GM12878 (cell line): ENCODE measurements at regions not wholly inside any gene's neighbourhood (a gene's known extent, or its start where the extent isn't known, plus 50 kb on each side); places are given as distances from the start of the nearest gene placed in this dataset.

Experiments used
- ATF7 ChIP-seq: fragments of 450-650 bp; IDR thresholded peaks from 2 replicates; pipeline ENCODE4 v1.6.1; 2016; ENCODE audit warnings: low read depth, mild to moderate bottlenecking
- BRCA1 ChIP-seq: IDR thresholded peaks from 2 replicates; pipeline ENCODE4 v1.6.1; 2011; ENCODE audit warnings: low read depth, low read length, improper control_type of control experiment
- CTCF ChIP-seq, 3 experiments: IDR thresholded peaks in 2 of 3; conservative IDR thresholded peaks in 1 of 3; 2 replicates each; pipeline ENCODE4 v1.5.1; 2011; ENCODE audit warnings: low read depth in 3 of 3, low read length in 3 of 3, mild to moderate bottlenecking in 3 of 3, control low read depth in 2 of 3, moderate library complexity in 2 of 3, inconsistent platforms in 1 of 3, mixed read lengths in 1 of 3; ENCODE audit not compliant: control insufficient read depth in 2 of 3, insufficient read depth in 1 of 3; ENCODE audit errors: extremely low read depth in 1 of 3
- EZH2 ChIP-seq: IDR thresholded peaks from 2 replicates; pipeline ENCODE4 v1.6.1; 2012; ENCODE audit warnings: low read depth, mild to moderate bottlenecking, control low read depth, inconsistent platforms, low read length, borderline replicate concordance; ENCODE audit not compliant: control insufficient read depth
- GABPA ChIP-seq: IDR thresholded peaks from 2 replicates; pipeline ENCODE4 v1.6.1; 2014; ENCODE audit warnings: antibody characterized with exemption, low read depth, mild to moderate bottlenecking, inconsistent platforms
- JUNB ChIP-seq: IDR thresholded peaks from 2 replicates; pipeline ENCODE4 v1.6.1; 2016; ENCODE audit warnings: antibody characterized with exemption, mild to moderate bottlenecking
- MYC ChIP-seq: IDR thresholded peaks from 2 replicates; pipeline ENCODE4 v1.6.1; 2011; ENCODE audit warnings: mild to moderate bottlenecking, low read length, moderate library complexity, inconsistent platforms; ENCODE audit not compliant: insufficient read depth, insufficient replicate concordance, insufficient read length, severe bottlenecking
- NFYB ChIP-seq: IDR thresholded peaks from 2 replicates; pipeline ENCODE4 v1.6.1; 2011; ENCODE audit warnings: low read depth, mild to moderate bottlenecking, low read length, improper control_type of control experiment, moderate library complexity; ENCODE audit not compliant: insufficient read depth
- RELA ChIP-seq: fragments of 450-650 bp; IDR thresholded peaks from 2 replicates; pipeline ENCODE4 v1.8.0; 2014; ENCODE audit warnings: borderline replicate concordance; ENCODE audit not compliant: partially characterized antibody
- REST ChIP-seq: IDR thresholded peaks from 2 replicates; pipeline ENCODE4 v1.6.1; 2012; ENCODE audit warnings: mild to moderate bottlenecking, low read depth, low read length
- SP1 ChIP-seq: IDR thresholded peaks from one replicate; pipeline ENCODE4 v1.6.1; 2011; ENCODE audit warnings: low read depth, low read length
- SUZ12 ChIP-seq: fragments of 200-600 bp; sonication (generic); IDR thresholded peaks from one replicate; pipeline ENCODE4 v1.6.1; 2018; ENCODE audit warnings: antibody characterized with exemption, mild to moderate bottlenecking; ENCODE audit not compliant: unreplicated experiment
- TCF7 ChIP-seq: IDR thresholded peaks from 2 replicates; pipeline ENCODE4 v1.6.1; 2014; ENCODE audit warnings: antibody characterized with exemption, borderline replicate concordance
- ZZZ3 ChIP-seq: IDR thresholded peaks from 2 replicates; pipeline ENCODE4 v1.6.1; 2011; ENCODE audit warnings: low read depth; ENCODE audit not compliant: control insufficient read depth, insufficient read length

- TF ChIP-seq ZZZ3 (no peak), CTCF (IDR thresholded peaks at IDR 0.05 in 2 of 3, conservative IDR thresholded peaks at IDR 0.05 in 1 of 3; ENCODE audit: control insufficient read depth in 2 of 3, extremely low read depth in 1 of 3, insufficient read depth in 1 of 3, low read depth in 3 of 3, low read length in 3 of 3) (no peak), GABPA (no peak), NFYB (no peak), RELA (no peak), JUNB (no peak), SP1 (no peak), SUZ12 (no peak), BRCA1 (no peak), TCF7 (no peak), MYC (no peak), REST (no peak), ATF7 (no peak), EZH2 (no peak)
Measured at GRCh38 chr2:102967451-102967850, 205.6 kb downstream of the TMEM182 start.
